Trophoblast cell (in vitro differentiated cells and primary cell): ENCODE measurements at regions not wholly inside any gene's neighbourhood (a gene's known extent, or its start where the extent isn't known, plus 50 kb on each side); places are given as distances from the start of the nearest gene placed in this dataset.

Experiments used
- DNase-seq, 2 donors: peaks; one replicate each; pipeline ENCODE4 v3.0.0-alpha.2; 2016
- H2AFZ ChIP-seq: 2 replicates; pipeline ENCODE4 v1.6.1; 2013; ENCODE audit warnings: low read length, moderate library complexity, mild to moderate bottlenecking; ENCODE audit not compliant: insufficient read depth, poor library complexity
- H2AK5ac ChIP-seq: 2 replicates; pipeline ENCODE4 v1.6.1; 2013; ENCODE audit warnings: mild to moderate bottlenecking, low read length
- H2BK120ac ChIP-seq: 2 replicates; pipeline ENCODE4 v1.6.1; 2013; ENCODE audit warnings: low read length, mild to moderate bottlenecking, moderate library complexity; ENCODE audit not compliant: insufficient read depth, poor library complexity
- H2BK12ac ChIP-seq: 2 replicates; pipeline ENCODE4 v1.6.1; 2013; ENCODE audit warnings: mild to moderate bottlenecking, low read length, moderate library complexity
- H2BK5ac ChIP-seq: 2 replicates; pipeline ENCODE4 v1.6.1; 2013; ENCODE audit warnings: low read length, low read depth, moderate library complexity, mild to moderate bottlenecking; ENCODE audit not compliant: poor library complexity
- H3K14ac ChIP-seq: 2 replicates; pipeline ENCODE4 v1.6.1; 2013; ENCODE audit warnings: mild to moderate bottlenecking, low read length
- H3K18ac ChIP-seq: 2 replicates; pipeline ENCODE4 v1.6.1; 2013; ENCODE audit warnings: mild to moderate bottlenecking, low read length
- H3K23ac ChIP-seq: 2 replicates; pipeline ENCODE4 v1.6.1; 2013; ENCODE audit warnings: low read length
- H3K27ac ChIP-seq: 2 replicates; pipeline ENCODE4 v1.5.1; 2013; ENCODE audit warnings: low read depth, mild to moderate bottlenecking, inconsistent platforms, low read length, moderate library complexity
- H3K27me3 ChIP-seq: 2 replicates; pipeline ENCODE4 v1.6.1; 2013; ENCODE audit warnings: inconsistent platforms, mild to moderate bottlenecking, low read length, moderate library complexity; ENCODE audit not compliant: insufficient read depth
- H3K36me3 ChIP-seq, 2 experiments: 1 replicate in 1 of 2; 2 replicates in 1 of 2; pipeline ENCODE4 v1.6.1; 2013; ENCODE audit warnings: low read length in 2 of 2, mild to moderate bottlenecking in 2 of 2, moderate library complexity in 1 of 2; ENCODE audit not compliant: insufficient read depth in 2 of 2, control insufficient read depth in 1 of 2
- H3K4ac ChIP-seq: 2 replicates; pipeline ENCODE4 v1.6.1; 2013; ENCODE audit warnings: low read depth, mild to moderate bottlenecking, low read length, moderate library complexity
- H3K4me1 ChIP-seq, 2 experiments: 1 replicate in 1 of 2; 2 replicates in 1 of 2; pipeline ENCODE4 v1.6.1; 2013; ENCODE audit warnings: low read length in 2 of 2, mild to moderate bottlenecking in 2 of 2, moderate library complexity in 1 of 2; ENCODE audit not compliant: insufficient read depth in 2 of 2, control insufficient read depth in 1 of 2
- H3K4me2 ChIP-seq: 2 replicates; pipeline ENCODE4 v1.6.1; 2013; ENCODE audit warnings: inconsistent platforms, mild to moderate bottlenecking, low read length, moderate library complexity
- H3K4me3 ChIP-seq: 2 replicates; pipeline ENCODE4 v1.5.1; 2013; ENCODE audit warnings: mild to moderate bottlenecking, low read depth, low read length, inconsistent platforms
- H3K79me1 ChIP-seq: one replicate; pipeline ENCODE4 v1.6.1; 2013; ENCODE audit warnings: low read length
- H3K79me2 ChIP-seq: 2 replicates; pipeline ENCODE4 v1.6.1; 2013; ENCODE audit warnings: low read length, mild to moderate bottlenecking; ENCODE audit not compliant: control insufficient read depth, insufficient read depth, poor library complexity
- H3K9ac ChIP-seq: 2 replicates; pipeline ENCODE4 v1.6.1; 2013; ENCODE audit warnings: mild to moderate bottlenecking, low read length
- H3K9me3 ChIP-seq: 2 replicates; pipeline ENCODE4 v1.6.1; 2013; ENCODE audit warnings: low read depth, mild to moderate bottlenecking, control low read depth, inconsistent platforms, low read length; ENCODE audit not compliant: insufficient read depth
- H4K12ac ChIP-seq: 2 replicates; pipeline ENCODE4 v1.6.1; 2013; ENCODE audit warnings: low read depth, mild to moderate bottlenecking, low read length, moderate library complexity
- H4K8ac ChIP-seq: 2 replicates; pipeline ENCODE4 v1.6.1; 2013; ENCODE audit warnings: low read depth, mild to moderate bottlenecking, low read length, moderate library complexity
- H4K91ac ChIP-seq: one replicate; pipeline ENCODE4 v1.6.1; 2013; ENCODE audit warnings: low read depth, mild to moderate bottlenecking, low read length, moderate library complexity
- WGBS: extraction: QIAGEN DNeasy Blood & Tissue Kit; methylation state at CpG from one replicate; pipeline ENCODE4 v1.1.7; 2013; ENCODE audit warnings: missing lambda C conversion rate; ENCODE audit not compliant: insufficient read length, insufficient coverage; ENCODE audit errors: extremely low coverage; 5-methylcytosine and 5-hydroxymethylcytosine counted together

DNA sequence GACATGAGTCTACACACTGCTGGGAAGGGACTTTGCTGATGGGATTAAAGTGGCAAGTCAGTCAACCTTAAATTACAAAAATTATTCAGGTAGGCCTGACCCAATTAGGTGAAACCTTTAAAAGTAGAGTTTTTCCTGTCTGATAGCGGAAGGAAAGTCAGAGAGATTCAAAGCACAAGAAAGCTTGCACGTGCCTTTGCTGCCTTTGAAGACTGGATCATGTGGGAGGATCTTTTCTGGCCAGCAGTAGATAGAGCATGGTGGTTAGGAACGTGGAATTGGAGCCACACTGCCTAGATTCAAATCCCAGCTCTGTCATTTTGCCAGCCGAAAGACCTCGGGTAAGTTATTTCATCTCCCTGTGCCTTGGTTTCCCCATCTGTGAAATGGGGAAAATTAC is 265.8 kb upstream of the PROK2 start:
- DNase-seq, result no peak
- Histone ChIP-seq H3K14ac (no peak overlapping the region), H3K79me1 (no peaks in the 10 kb centered on the region), H3K18ac (no peak overlapping the region), H3K4me1 (no peaks in the 10 kb centered on the region), H2BK12ac (no peak overlapping the region), H3K4me3 (no peak overlapping the region), H2BK5ac (no peak overlapping the region), H3K27ac (no peak overlapping the region), H3K23ac (no peak overlapping the region), H3K4ac (no peak overlapping the region), H3K79me2 (no peaks in the 10 kb centered on the region), H4K91ac (no peak overlapping the region), H3K9ac (no peak overlapping the region), H4K8ac (no peak overlapping the region), H3K4me2 (no peak overlapping the region), H3K9me3 (peaks cover 2% of the 10 kb centered on the region), H2BK120ac (no peak overlapping the region), H3K36me3 (no peaks in the 10 kb centered on the region), H3K27me3 (no peaks in the 10 kb centered on the region), H2AFZ (no peak overlapping the region), H4K12ac (no peak overlapping the region), H2AK5ac (no peak overlapping the region)
- WGBS, result no CpG with 5 or more reads among the region's 5 CpGs

DNA sequence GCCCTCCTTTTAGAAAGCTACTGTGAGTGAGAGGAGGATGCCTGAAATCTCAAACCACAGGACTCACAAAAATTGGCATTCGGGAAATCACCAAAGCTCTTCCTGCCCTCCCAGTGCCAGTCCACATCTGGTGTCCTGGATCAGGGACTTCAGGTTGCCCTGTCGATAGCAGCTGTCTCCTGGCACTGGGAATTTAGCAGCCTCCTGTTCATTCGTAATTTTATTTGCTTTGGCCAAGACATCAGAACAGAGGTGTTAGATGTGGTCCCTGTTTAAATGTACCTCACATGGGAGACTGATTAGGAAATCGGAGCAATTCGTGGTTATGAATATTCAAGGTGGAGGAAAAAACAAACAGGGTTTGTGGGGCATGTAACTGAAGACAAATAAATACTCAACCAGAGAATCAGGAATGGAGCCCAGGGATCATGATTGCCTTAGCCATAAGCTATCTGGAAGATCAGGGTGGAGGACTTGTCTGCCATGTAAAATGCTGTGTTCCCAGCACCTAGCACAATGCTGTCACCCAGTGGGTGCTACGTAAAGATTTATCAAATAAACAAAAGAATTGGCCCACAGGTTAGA is 265.2 kb upstream of the PROK2 start:
- Histone ChIP-seq H3K4me3 (no peak overlapping the region), H2BK12ac (no peak overlapping the region), H3K4ac (no peak overlapping the region), H2AK5ac (no peak overlapping the region), H2BK5ac (no peak overlapping the region), H2AFZ (no peak overlapping the region), H3K27me3 (no peaks in the 10 kb centered on the region), H3K9me3 (peaks cover 2% of the 10 kb centered on the region), H4K8ac (no peak overlapping the region), H3K14ac (no peak overlapping the region), H3K27ac (no peak overlapping the region), H3K79me1 (no peaks in the 10 kb centered on the region), H3K36me3 (no peaks in the 10 kb centered on the region), H4K91ac (no peak overlapping the region), H3K9ac (no peak overlapping the region), H2BK120ac (no peak overlapping the region), H3K18ac (no peak overlapping the region), H3K23ac (no peak overlapping the region), H3K4me2 (no peak overlapping the region), H3K79me2 (no peaks in the 10 kb centered on the region), H3K4me1 (no peaks in the 10 kb centered on the region), H4K12ac (no peak overlapping the region)
- DNase-seq, result peak in 1 of 2 donors; percentile 24
- WGBS, result no CpG with 5 or more reads among the region's 6 CpGs

DNA sequence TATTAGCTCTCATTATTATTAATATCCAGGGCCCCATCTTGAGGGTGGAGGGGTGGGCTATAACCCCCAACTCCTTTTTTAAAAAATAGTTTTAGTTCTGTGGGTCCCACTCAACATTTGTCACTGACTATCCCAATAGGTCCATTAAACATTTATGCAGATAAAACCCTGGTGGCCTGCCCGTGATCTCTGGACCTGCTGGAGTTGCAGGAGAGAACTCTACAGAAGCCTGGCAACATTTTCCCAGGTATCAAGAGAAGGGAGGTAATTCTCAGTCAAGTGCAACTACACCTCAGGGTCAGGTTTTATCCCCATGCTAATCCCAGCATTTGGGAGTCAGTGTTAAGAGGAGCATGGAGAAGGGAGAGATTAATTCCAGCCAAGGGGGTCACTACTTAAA is 264.4 kb upstream of the PROK2 start:
- Histone ChIP-seq H3K14ac (no peak overlapping the region), H3K79me2 (no peaks in the 10 kb centered on the region), H3K9me3 (peaks cover 2% of the 10 kb centered on the region), H4K91ac (no peak overlapping the region), H3K18ac (no peak overlapping the region), H3K9ac (no peak overlapping the region), H3K36me3 (no peaks in the 10 kb centered on the region), H2BK5ac (no peak overlapping the region), H2BK12ac (no peak overlapping the region), H3K4me2 (no peak overlapping the region), H4K8ac (no peak overlapping the region), H3K4me1 (peaks cover 0 to under 1% of the 10 kb centered on the region in 2 experiments), H3K4ac (no peak overlapping the region), H2BK120ac (no peak overlapping the region), H2AK5ac (no peak overlapping the region), H3K27me3 (no peaks in the 10 kb centered on the region), H3K27ac (no peak overlapping the region), H3K79me1 (no peaks in the 10 kb centered on the region), H2AFZ (no peak overlapping the region), H3K4me3 (no peak overlapping the region), H3K23ac (no peak overlapping the region), H4K12ac (no peak overlapping the region)
- no CpG with 5 or more reads among the region's 1 CpG for WGBS
- DNase-seq, result no peak

DNA sequence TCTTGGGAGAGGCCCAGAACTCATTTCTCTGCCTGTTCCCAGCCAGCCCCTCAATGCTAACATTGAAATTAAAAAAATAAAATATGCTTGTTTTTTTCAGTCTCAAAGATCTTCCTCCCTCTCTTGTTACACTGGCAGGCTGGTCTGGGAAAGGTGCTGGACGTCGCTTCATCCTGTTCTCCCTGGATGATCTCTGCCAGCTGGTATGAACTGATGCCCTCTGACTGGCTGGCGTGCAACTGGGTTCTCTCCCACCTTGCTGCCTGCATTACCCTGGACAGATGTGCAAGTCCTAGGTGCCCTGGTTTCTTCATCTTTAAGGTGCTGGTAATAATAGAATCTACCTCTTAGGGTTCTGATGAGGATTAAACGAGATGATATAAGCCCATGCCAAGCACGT is 263.9 kb upstream of the PROK2 start:
- H2BK5ac ChIP-seq, result no peak overlapping the region
- H3K4ac ChIP-seq, result no peak overlapping the region
- no peaks in the 10 kb centered on the region for H3K36me3 ChIP-seq
- H2AFZ ChIP-seq, result no peak overlapping the region
- H3K9me3 ChIP-seq, result peaks cover 2% of the 10 kb centered on the region
- no peak overlapping the region for H4K12ac ChIP-seq
- H3K79me1 ChIP-seq, result no peaks in the 10 kb centered on the region
- H3K79me2 ChIP-seq, result no peaks in the 10 kb centered on the region
- no peak overlapping the region for H2AK5ac ChIP-seq
- no peak overlapping the region for H3K4me2 ChIP-seq
- no peak overlapping the region for H4K91ac ChIP-seq
- no peak overlapping the region for H3K4me3 ChIP-seq
- no peak overlapping the region for H3K18ac ChIP-seq
- no peak overlapping the region for H3K23ac ChIP-seq
- H3K27me3 ChIP-seq, result no peaks in the 10 kb centered on the region
- H4K8ac ChIP-seq, result no peak overlapping the region
- peaks cover 2 to 3% of the 10 kb centered on the region in 2 experiments for H3K4me1 ChIP-seq
- H2BK120ac ChIP-seq, result no peak overlapping the region
- no peak overlapping the region for H3K14ac ChIP-seq
- no peak overlapping the region for H3K27ac ChIP-seq
- no peak overlapping the region for H2BK12ac ChIP-seq
- H3K9ac ChIP-seq, result no peak overlapping the region
- WGBS, result no CpG with 5 or more reads among the region's 5 CpGs
- DNase-seq, result no peak
